MCF 10A (cell line): ENCODE measurements at regions not wholly inside any gene's neighbourhood (a gene's known extent, or its start where the extent isn't known, plus 50 kb on each side); places are given as distances from the start of the nearest gene placed in this dataset.

Experiments used
- BruUV-seq: library from RNA; stranded (reverse); fragments of 400-500 nt; replicated peaks from 2 replicates; lab custom pipeline; 2021; lab: Mats Ljungman, UMichigan
- CTCF ChIA-PET: fragments of 300-600 bp; sonication (Branson Sonifier 250); formaldehyde crosslinking; extraction: SDS; loops from one replicate; lab custom pipeline; 2021; ENCODE audit warnings: antibody characterized with exemption, inconsistent platforms; lab: Yijun Ruan, JAX
- POLR2A ChIA-PET: fragments of 300-600, 350-650 bp; sonication (Branson Sonifier 250); formaldehyde crosslinking; extraction: SDS; loops from one replicate; lab custom pipeline; 2020; ENCODE audit warnings: antibody characterized with exemption, inconsistent platforms; lab: Yijun Ruan, JAX
- DNase-seq: peaks from one replicate; pipeline ENCODE4 v3.0.0-alpha.2; 2018; ENCODE audit not compliant: unreplicated experiment
- H3K27ac Mint-ChIP-seq: one replicate; pipeline ENCODE4 v1.8.0; 2022; ENCODE audit warnings: mild to moderate bottlenecking, low read depth, mixed read lengths; ENCODE audit not compliant: unreplicated experiment
- H3K27me3 Mint-ChIP-seq: one replicate; pipeline ENCODE4 v1.8.0; 2022; ENCODE audit warnings: mixed read lengths; ENCODE audit not compliant: insufficient read depth, unreplicated experiment
- H3K36me3 Mint-ChIP-seq: one replicate; pipeline ENCODE4 v1.8.0; 2022; ENCODE audit warnings: mild to moderate bottlenecking, moderate library complexity, mixed read lengths; ENCODE audit not compliant: insufficient read depth, unreplicated experiment
- H3K4me1 Mint-ChIP-seq: one replicate; pipeline ENCODE4 v1.8.0; 2022; ENCODE audit warnings: mixed read lengths; ENCODE audit not compliant: insufficient read depth, unreplicated experiment
- H3K4me3 Mint-ChIP-seq: one replicate; pipeline ENCODE4 v1.8.0; 2022; ENCODE audit warnings: mild to moderate bottlenecking, moderate library complexity, mixed read lengths; ENCODE audit not compliant: unreplicated experiment
- H3K9me3 Mint-ChIP-seq: one replicate; pipeline ENCODE4 v1.8.0; 2022; ENCODE audit warnings: mixed read lengths; ENCODE audit not compliant: unreplicated experiment
- CTCF ChIP-seq: fragments of 200-600 bp; IDR thresholded peaks from one replicate; pipeline ENCODE4 v1.8.0; 2022; ENCODE audit warnings: antibody characterized with exemption, mild to moderate bottlenecking; ENCODE audit not compliant: unreplicated experiment
- intact Hi-C: fragments of 100-400 bp; cut with micrococcal nuclease; formaldehyde crosslinking; loops from 2 replicates; pipeline ENCODE4 v1.14.1; 2022

- no peak for TF ChIP-seq CTCF
- no peak overlapping the region for H3K4me3 Mint-ChIP-seq
- CTCF ChIA-PET, result interaction anchor here (1.5 kb wide), 1 partner anchor 598 kb away, joined by 4 read pairs; no protein-coding TSS in a partner anchor
- H3K27me3 Mint-ChIP-seq, result peaks cover 85% of the 10 kb centered on the region
- H3K27ac Mint-ChIP-seq, result no peak overlapping the region
- H3K9me3 Mint-ChIP-seq, result no peaks in the 10 kb centered on the region
- POLR2A ChIA-PET, result no interaction called here
- H3K36me3 Mint-ChIP-seq, result no peaks in the 10 kb centered on the region
- intact Hi-C loops, result no loop called here
- no peak for DNase-seq
- BruUV-seq, result no TSS peak
- H3K4me1 Mint-ChIP-seq, result no peaks in the 10 kb centered on the region
These were observed 422.2 kb upstream of the MTPN start for GRCh38 chr7:136399385-136399784.

GRCh38 chr7:136392856-136393255 is 415.7 kb upstream of the MTPN start:
- ChIA-PET CTCF (no interaction called here), POLR2A (no interaction called here)
- TF ChIP-seq CTCF, result no peak
- Mint-ChIP-seq H3K4me1 (no peaks in the 10 kb centered on the region), H3K36me3 (no peaks in the 10 kb centered on the region), H3K4me3 (no peak overlapping the region), H3K9me3 (no peaks in the 10 kb centered on the region), H3K27ac (no peak overlapping the region), H3K27me3 (peaks cover 72% of the 10 kb centered on the region)
- intact Hi-C loops, result no loop called here
- BruUV-seq, result no TSS peak
- DNase-seq, result no peak

- CTCF ChIA-PET, result interaction anchor here (0.6 kb wide), 2 partner anchors 19 to 115 kb away, joined by 3 read pairs; no protein-coding TSS in a partner anchor
- Mint-ChIP-seq H3K4me1 (no peaks in the 10 kb centered on the region), H3K27me3 (peaks cover 69% of the 10 kb centered on the region)
These were observed 414.2 kb upstream of the MTPN start for GRCh38 chr7:136391371-136391770.

GRCh38 chr7:136389933-136390332 is 412.8 kb upstream of the MTPN start:
- intact Hi-C loops, result no loop called here
- Mint-ChIP-seq H3K4me3 (no peak overlapping the region), H3K36me3 (no peaks in the 10 kb centered on the region), H3K27me3 (peaks cover 54% of the 10 kb centered on the region), H3K9me3 (no peaks in the 10 kb centered on the region), H3K4me1 (no peaks in the 10 kb centered on the region), H3K27ac (no peak overlapping the region)
- BruUV-seq, result no TSS peak
- ChIA-PET POLR2A (no interaction called here), CTCF (interaction anchor here (0.7 to 0.9 kb wide), 2 partner anchors 16 to 110 kb away, joined by 3 read pairs; no protein-coding TSS in a partner anchor)
- no peak for DNase-seq
- TF ChIP-seq CTCF, result no peak

More at GRCh38 chr7:136391371-136391770, 414.2 kb upstream of the MTPN start:
- Mint-ChIP-seq H3K27ac (no peak overlapping the region), H3K36me3 (no peaks in the 10 kb centered on the region), H3K9me3 (no peaks in the 10 kb centered on the region), H3K4me3 (no peak overlapping the region)
- no peak for TF ChIP-seq CTCF
- BruUV-seq, result no TSS peak
- no peak for DNase-seq
- intact Hi-C loops, result no loop called here
- POLR2A ChIA-PET, result interaction anchor here (0.7 kb wide), 1 partner anchor 1130 kb away, joined by 3 read pairs; no protein-coding TSS in a partner anchor
